DOHH2 (cell line): ENCODE measurements at regions not wholly inside any gene's neighbourhood (a gene's known extent, or its start where the extent isn't known, plus 50 kb on each side); places are given as distances from the start of the nearest gene placed in this dataset.

ENCODE experiments used
- H3F3A ChIP-seq: fragments of 200-600 bp; sonication (generic), shearing (Covaris generic); 2 replicates; pipeline ENCODE4 v1.6.0; 2016; ENCODE audit warnings: antibody characterized with exemption, mild to moderate bottlenecking; ENCODE audit not compliant: control insufficient read depth, insufficient read depth
- H3K27ac ChIP-seq: fragments of 200-600 bp; sonication (generic); 2 replicates; pipeline ENCODE4 v1.5.1; 2014; ENCODE audit warnings: low read depth, mild to moderate bottlenecking, low read length, moderate library complexity
- H3K27me3 ChIP-seq: fragments of 200-600 bp; sonication (generic); 2 replicates; pipeline ENCODE4 v1.6.1; 2014; ENCODE audit warnings: mild to moderate bottlenecking, low read length, mixed read lengths; ENCODE audit not compliant: control insufficient read depth
- H3K36me3 ChIP-seq: fragments of 200-600 bp; sonication (generic); 2 replicates; pipeline ENCODE4 v1.6.1; 2014; ENCODE audit warnings: mild to moderate bottlenecking, low read length, moderate library complexity, mixed read lengths; ENCODE audit not compliant: control insufficient read depth
- H3K4me1 ChIP-seq: fragments of 200-600 bp; sonication (generic); 2 replicates; pipeline ENCODE4 v1.6.1; 2014; ENCODE audit warnings: mild to moderate bottlenecking, low read length, mixed read lengths; ENCODE audit not compliant: control insufficient read depth
- H3K4me2 ChIP-seq: fragments of 200-600 bp; sonication (generic); 2 replicates; pipeline ENCODE4 v1.6.0; 2014; ENCODE audit warnings: mild to moderate bottlenecking, low read length, moderate library complexity
- H3K4me3 ChIP-seq: fragments of 200-600 bp; sonication (generic); 2 replicates; pipeline ENCODE4 v1.5.1; 2014; ENCODE audit warnings: mild to moderate bottlenecking, low read length, mixed read lengths
- H3K79me2 ChIP-seq: fragments of 200-600 bp; sonication (generic); 2 replicates; pipeline ENCODE4 v1.6.1; 2014; ENCODE audit warnings: mild to moderate bottlenecking, low read length, mixed read lengths; ENCODE audit not compliant: control insufficient read depth
- H3K9me2 ChIP-seq: fragments of 200-600 bp; sonication (generic); replicated peaks from 2 replicates; pipeline ENCODE4 v1.6.1; 2014; ENCODE audit warnings: mild to moderate bottlenecking, low read length, mixed read lengths; ENCODE audit not compliant: control insufficient read depth
- H3K9me3 ChIP-seq: fragments of 200-600 bp; sonication (generic); 2 replicates; pipeline ENCODE4 v1.6.1; 2014; ENCODE audit warnings: antibody characterized with exemption, low read length, mixed read lengths; ENCODE audit not compliant: control insufficient read depth, insufficient read depth
- H4K20me1 ChIP-seq: fragments of 200-600 bp; sonication (generic); 2 replicates; pipeline ENCODE4 v1.6.0; 2014; ENCODE audit warnings: low read depth, mild to moderate bottlenecking, antibody characterized with exemption, low read length, moderate library complexity; ENCODE audit not compliant: control insufficient read depth, insufficient read depth
- CTCF ChIP-seq: fragments of 200-600 bp; sonication (generic); IDR thresholded peaks from one replicate; pipeline ENCODE4 v1.5.1; 2014; ENCODE audit warnings: antibody characterized with exemption, mild to moderate bottlenecking, low read depth, low read length; ENCODE audit not compliant: poor library complexity, severe bottlenecking
- EZH2phosphoT487 ChIP-seq: fragments of 200-600 bp; sonication (generic); IDR thresholded peaks from 2 replicates; pipeline ENCODE4 v1.6.1; 2017; ENCODE audit warnings: borderline replicate concordance, mild to moderate bottlenecking, antibody characterized with exemption, low read length, moderate library complexity, mixed read lengths

DNA sequence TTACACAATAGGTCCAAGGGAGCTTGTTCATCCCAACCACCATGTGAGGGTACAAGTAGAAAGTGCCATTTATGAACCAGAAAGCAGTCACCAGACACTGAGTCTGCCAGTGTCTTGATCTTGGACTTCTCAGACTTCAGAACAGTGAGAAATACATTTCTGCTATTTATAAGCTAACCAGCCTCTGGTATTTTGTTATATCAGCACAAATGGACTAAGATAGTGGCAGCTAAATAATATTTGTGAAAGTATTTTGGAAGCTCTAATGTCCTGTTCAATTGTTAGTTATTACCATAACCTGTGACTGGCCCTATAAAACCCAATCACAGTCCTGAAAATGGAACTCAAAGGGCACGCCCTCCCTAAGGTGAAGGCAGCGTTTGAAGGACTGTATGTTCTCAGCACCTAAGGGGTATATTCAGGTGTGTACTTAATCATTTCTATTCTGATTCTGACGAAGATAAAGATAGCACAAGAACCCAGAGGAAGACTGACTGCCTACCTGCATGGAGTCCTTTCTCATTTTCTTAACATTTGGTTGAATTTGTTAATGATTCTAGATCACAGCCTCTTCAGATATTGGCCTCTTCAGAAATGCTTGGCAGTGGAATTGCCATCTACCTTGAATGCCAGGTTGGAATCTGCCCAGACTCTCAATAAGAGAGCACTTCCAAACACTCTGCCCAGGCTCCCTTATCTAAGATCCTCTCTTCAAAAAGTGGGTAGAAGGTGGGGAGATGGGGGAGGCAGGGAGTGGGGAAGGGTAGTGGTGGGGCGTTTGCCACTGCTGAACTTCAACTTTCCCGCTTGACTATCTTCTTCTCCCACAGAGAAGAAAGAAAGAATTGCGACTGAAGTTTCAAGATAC is 104.0 kb upstream of the PPP2R5A start:
- no peaks in the 10 kb centered on the region for H3K9me3 ChIP-seq
- no peak for TF ChIP-seq CTCF
- no peak for TF ChIP-seq EZH2phosphoT487
- H3F3A ChIP-seq: no peaks in the 10 kb centered on the region
- no peak overlapping the region for H3K4me2 ChIP-seq
- H3K9me2 ChIP-seq: no peaks in the 10 kb centered on the region
- H3K36me3 ChIP-seq: no peaks in the 10 kb centered on the region
- peaks cover 4% of the 10 kb centered on the region; the same call in 1 of the 2 replicates for H3K27me3 ChIP-seq
- H3K27ac ChIP-seq: no peak overlapping the region
- no peak overlapping the region for H3K4me3 ChIP-seq
- peaks cover 1% of the 10 kb centered on the region for H3K4me1 ChIP-seq
- H4K20me1 ChIP-seq: no peaks in the 10 kb centered on the region
- no peaks in the 10 kb centered on the region for H3K79me2 ChIP-seq

DNA sequence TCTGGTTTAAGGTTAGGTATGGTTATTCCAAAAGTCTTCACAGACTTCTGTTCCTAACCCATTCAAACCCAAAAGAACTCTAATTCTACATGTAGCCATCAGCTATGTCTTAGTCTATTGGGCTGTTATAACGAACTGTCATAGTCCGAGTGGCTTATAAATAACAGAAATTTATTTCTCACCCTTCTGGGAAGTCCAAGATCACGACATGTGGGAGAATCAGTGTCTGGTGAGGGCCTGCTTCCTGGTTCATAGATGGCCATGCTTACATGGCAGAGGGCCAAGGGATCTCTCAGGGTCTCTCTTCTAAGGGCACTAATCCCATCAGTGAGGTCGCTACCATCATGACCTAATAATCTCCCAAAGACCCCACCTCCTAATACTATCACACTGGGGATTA is 103.0 kb upstream of the PPP2R5A start:
- TF ChIP-seq EZH2phosphoT487: no peak
- no peak for TF ChIP-seq CTCF
- Histone ChIP-seq H3K27me3 (peaks cover 4% of the 10 kb centered on the region; the same call in 1 of the 2 replicates), H3F3A (no peaks in the 10 kb centered on the region), H3K9me3 (no peaks in the 10 kb centered on the region), H3K36me3 (no peaks in the 10 kb centered on the region), H4K20me1 (no peaks in the 10 kb centered on the region), H3K79me2 (no peaks in the 10 kb centered on the region), H3K4me2 (no peak overlapping the region), H3K9me2 (no peaks in the 10 kb centered on the region), H3K27ac (no peak overlapping the region), H3K4me3 (no peak overlapping the region), H3K4me1 (peaks cover 10% of the 10 kb centered on the region)

DNA sequence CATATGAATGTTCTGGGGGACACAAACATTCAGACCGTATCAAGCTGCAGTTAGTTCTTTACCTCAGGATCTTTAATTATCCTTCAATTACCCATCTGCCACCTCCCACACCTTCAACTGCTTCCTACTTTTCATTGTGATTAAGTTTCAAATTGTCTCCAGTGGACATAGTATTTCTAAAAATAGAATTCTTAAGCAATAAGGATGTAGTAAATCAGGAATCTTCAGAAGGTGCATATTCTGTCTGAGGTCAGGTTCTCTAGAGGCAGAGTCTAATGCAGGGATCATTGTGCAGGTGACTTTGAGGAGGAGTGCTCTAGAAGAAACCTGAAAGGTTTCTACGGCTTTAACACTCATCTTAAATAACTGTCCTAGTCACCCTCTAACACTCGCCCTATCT is 102.6 kb upstream of the PPP2R5A start:
- Histone ChIP-seq H3K36me3 (no peaks in the 10 kb centered on the region), H4K20me1 (no peaks in the 10 kb centered on the region), H3F3A (no peaks in the 10 kb centered on the region), H3K27ac (no peak overlapping the region), H3K4me1 (peaks cover 10% of the 10 kb centered on the region), H3K9me3 (no peaks in the 10 kb centered on the region), H3K27me3 (peaks cover 4% of the 10 kb centered on the region; the same call in 1 of the 2 replicates), H3K79me2 (no peaks in the 10 kb centered on the region), H3K9me2 (no peaks in the 10 kb centered on the region), H3K4me3 (no peak overlapping the region), H3K4me2 (no peak overlapping the region)
- TF ChIP-seq EZH2phosphoT487 (no peak), CTCF (no peak)
